HCT116 (cell line): ENCODE measurements at regions not wholly inside any gene's neighbourhood (a gene's known extent, or its start where the extent isn't known, plus 50 kb on each side); places are given as distances from the start of the nearest gene placed in this dataset.
"Not testable (repeated sequence)": the region's sequence is repeated elsewhere in the genome, so short reads cannot be mapped to it uniquely, and the experiment has no call there.

Experiments used
- ATAC-seq: fragments of 200-7000 bp; cut with Tn5 transposase; 2 replicates; pipeline ENCODE4 v1.9.1; 2020; ENCODE audit warnings: mild to moderate bottlenecking, moderate library complexity
- BruUV-seq: library from RNA; stranded (reverse); fragments of 400-500 nt; replicated peaks from 2 replicates; lab custom pipeline; 2021; lab: Mats Ljungman, UMichigan
- CTCF ChIA-PET: fragments of 300-600 bp; sonication (Branson Sonifier 250); formaldehyde crosslinking; loops from one replicate; lab custom pipeline; 2021; ENCODE audit warnings: antibody characterized with exemption; lab: Charles Lee
- POLR2A ChIA-PET: fragments of 300-600, 350-600 bp; sonication (Branson Sonifier 250); formaldehyde crosslinking; loops from one replicate; lab custom pipeline; 2021; ENCODE audit warnings: antibody characterized with exemption; lab: Charles Lee
- RAD21 ChIA-PET, 2 experiments: fragments of 300-600 bp; sonication (Branson Sonifier 250); formaldehyde crosslinking; loops; one replicate each; lab custom pipeline; 2023; ENCODE audit warnings: low total read pairs in 2 of 2; ENCODE audit not compliant: uncharacterized antibody in 2 of 2, unreplicated experiment in 2 of 2, low non-redundant PET in 1 of 2; lab: Charles Lee
- DNase-seq: peaks from one replicate; pipeline ENCODE4 v3.0.0-alpha.2; 2010; ENCODE audit warnings: low read depth, low spot score
- H2AFZ ChIP-seq: fragments of 200-600 bp; shearing (Covaris generic), sonication (generic); 2 replicates; pipeline ENCODE4 v1.6.1; 2017; ENCODE audit warnings: low read depth, mixed run types, mixed read lengths, antibody characterized with exemption, low read length; ENCODE audit not compliant: poor library complexity, severe bottlenecking
- H3K27ac ChIP-seq: 2 replicates; pipeline ENCODE4 v1.5.1; 2012; ENCODE audit warnings: low read depth, low read length
- H3K27me3 ChIP-seq: fragments of 200-600 bp; sonication (generic); 2 replicates; pipeline ENCODE4 v1.6.1; 2016; ENCODE audit warnings: mixed run types, low read length, mixed read lengths; ENCODE audit not compliant: insufficient read depth
- H3K36me3 ChIP-seq, 2 experiments: fragments of 200-500 bp in 1 of 2; fragments of 200-600 bp in 1 of 2; sonication (Bioruptor generic) in 1 of 2; sonication (generic) in 1 of 2; 2 replicates each; pipeline versions ENCODE4 v1.5.1 to v1.6.1; 2014 to 2016; ENCODE audit warnings: low read length in 2 of 2, inconsistent platforms in 1 of 2, mixed read lengths in 1 of 2, mixed run types in 1 of 2; ENCODE audit not compliant: insufficient read depth in 2 of 2, control insufficient read depth in 1 of 2
- H3K4me1 ChIP-seq, 2 experiments: fragments of 200-600 bp in 1 of 2; sonication (generic) in 1 of 2; 2 replicates each; pipeline versions ENCODE4 v1.5.1 to v1.6.1; 2012 to 2017; ENCODE audit warnings: low read length in 2 of 2, inconsistent platforms in 1 of 2, mild to moderate bottlenecking in 1 of 2, mixed read lengths in 1 of 2, mixed run types in 1 of 2, moderate library complexity in 1 of 2; ENCODE audit not compliant: insufficient read depth in 2 of 2, control insufficient read depth in 1 of 2
- H3K4me2 ChIP-seq: fragments of 200-600 bp; sonication (generic); 2 replicates; pipeline ENCODE4 v1.6.1; 2017; ENCODE audit warnings: mixed run types, low read length, mixed read lengths
- H3K4me3 ChIP-seq, 2 experiments: fragments of 200-600 bp in 1 of 2; sonication (generic) in 1 of 2; replicated peaks in 1 of 2; 2 replicates each; pipeline ENCODE4 v1.5.1; 2011 to 2016; ENCODE audit warnings: low read length in 2 of 2, control low read depth in 1 of 2, low read depth in 1 of 2, mild to moderate bottlenecking in 1 of 2, mixed read lengths in 1 of 2, mixed run types in 1 of 2
- H3K79me2 ChIP-seq: fragments of 200-600 bp; sonication (generic); 2 replicates; pipeline ENCODE4 v1.6.1; 2017; ENCODE audit warnings: mild to moderate bottlenecking, mixed run types, low read length, moderate library complexity, mixed read lengths; ENCODE audit not compliant: insufficient read depth
- H3K9ac ChIP-seq: fragments of 200-600 bp; sonication (generic); 2 replicates; pipeline ENCODE4 v1.6.1; 2016; ENCODE audit warnings: low read length, mixed read lengths
- H3K9me2 ChIP-seq: fragments of 200-600 bp; sonication (generic), shearing (Covaris generic); 2 replicates; pipeline ENCODE4 v1.6.1; 2017; ENCODE audit warnings: mixed run types, mild to moderate bottlenecking, moderate library complexity; ENCODE audit not compliant: insufficient read depth
- H3K9me3 ChIP-seq, 2 experiments: fragments of 200-500 bp in 1 of 2; fragments of 200-600 bp in 1 of 2; sonication (Bioruptor generic) in 1 of 2; sonication (generic) in 1 of 2; 2 replicates each; pipeline ENCODE4 v1.6.1; 2014 to 2017; ENCODE audit warnings: low read length in 2 of 2, mixed read lengths in 2 of 2, inconsistent platforms in 1 of 2, low read depth in 1 of 2, mild to moderate bottlenecking in 1 of 2, mixed run types in 1 of 2, moderate library complexity in 1 of 2; ENCODE audit not compliant: control insufficient read depth in 1 of 2, insufficient read depth in 1 of 2
- H4K20me1 ChIP-seq: fragments of 200-600 bp; sonication (generic), shearing (Covaris generic); 2 replicates; pipeline ENCODE4 v1.6.1; 2017; ENCODE audit warnings: mixed run types, mild to moderate bottlenecking, moderate library complexity; ENCODE audit not compliant: insufficient read depth
- FOSL1 ChIP-seq: IDR thresholded peaks from 2 replicates; pipeline ENCODE4 v1.6.1; 2012; ENCODE audit warnings: low read depth
- SP1 ChIP-seq: IDR thresholded peaks from 2 replicates; pipeline ENCODE4 v1.6.1; 2012; ENCODE audit warnings: low read depth
- intact Hi-C: fragments of 100-400 bp; cut with micrococcal nuclease; formaldehyde crosslinking; loops from 2 replicates; pipeline ENCODE4 v1.10.0; 2022

DNA sequence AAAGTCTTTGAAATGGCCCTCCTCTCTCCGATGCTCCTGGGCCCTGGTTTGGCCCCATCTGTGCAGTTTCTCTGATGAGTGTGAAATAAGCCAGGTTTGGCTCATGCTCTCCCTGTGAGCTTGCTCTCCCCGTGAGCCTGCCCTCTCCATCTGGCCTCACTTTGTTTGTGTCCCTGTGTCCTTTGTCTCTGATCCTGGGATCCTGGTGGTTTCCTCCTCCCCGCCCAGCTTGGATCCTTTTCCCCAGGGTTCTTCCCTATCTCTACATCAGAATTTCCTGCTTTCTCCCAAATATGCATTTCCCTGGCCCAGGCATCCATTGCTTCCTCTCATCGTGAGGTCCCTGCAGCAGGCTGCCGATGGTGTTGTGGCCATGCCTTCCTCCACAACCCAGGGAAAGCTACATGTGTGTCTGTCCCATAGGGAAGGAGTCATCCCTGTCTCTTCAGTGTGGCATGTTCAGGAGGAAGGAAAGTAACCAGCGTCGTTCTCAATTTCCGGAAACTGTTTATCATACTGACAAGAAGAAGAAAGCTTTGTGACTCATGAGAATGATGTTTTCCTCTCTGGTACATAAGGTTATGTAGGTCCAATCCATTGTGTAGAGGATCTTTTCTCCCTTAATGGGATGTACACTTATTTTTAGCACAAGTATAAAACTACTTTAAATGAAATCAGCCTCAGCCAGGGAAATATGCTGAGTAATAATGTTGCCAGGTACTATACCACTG is 956.6 kb downstream of the SPATA31A6 start:
- ATAC-seq, H3K9me2 ChIP-seq, RAD21 ChIA-PET, H4K20me1 ChIP-seq, H3K4me3 ChIP-seq, H3K79me2 ChIP-seq, intact Hi-C loops, H3K27me3 ChIP-seq, H3K36me3 ChIP-seq, CTCF ChIA-PET, H2AFZ ChIP-seq, H3K9me3 ChIP-seq, POLR2A ChIA-PET: not testable (repeated sequence)
- BruUV-seq: TSS peak; percentile 82
- Histone ChIP-seq H3K27ac (peak overlapping the region; percentile 58), H3K4me2 (peak overlapping the region; percentile 43), H3K4me1 (peaks cover 0 to 25% of the 10 kb centered on the region in 2 experiments; a peak in 2 of 4 replicates), H3K9ac (peak overlapping the region; percentile 28)
- peak; percentile 32 for DNase-seq
- TF ChIP-seq SP1 (peak; percentile 22; the same call in 1 of the 2 replicates), FOSL1 (0 out of 2 replicates have a peak, but pooled peaks have one; percentile 41)
